Cardiac fibroblast (primary cell): ENCODE measurements at regions not wholly inside any gene's neighbourhood (a gene's known extent, or its start where the extent isn't known, plus 50 kb on each side); places are given as distances from the start of the nearest gene placed in this dataset.

Experiments
- DNase-seq, 2 donors: peaks; one replicate each; pipeline versions ENCODE4 v3.0.0 to v3.0.0-alpha.2; 2010; ENCODE audit warnings: low read depth in 2 of 2
- H3K4me3 ChIP-seq, 2 donors: replicated peaks in 1 of 2; 1 replicate in 1 of 2; 2 replicates in 1 of 2; pipeline ENCODE4 v1.5.1; 2011; ENCODE audit warnings: low read depth in 2 of 2, low read length in 2 of 2, mild to moderate bottlenecking in 2 of 2, moderate library complexity in 1 of 2
- TF ChIP-seq, protein P1 (sequence below): IDR thresholded peaks from one replicate; pipeline ENCODE4 v1.5.1; 2011; ENCODE audit warnings: low read depth, mild to moderate bottlenecking, low read length, inconsistent platforms

GRCh38 chr3:137171834-137172603 is 214.2 kb downstream of the IL20RB start:
- no peak overlapping the region for H3K4me3 ChIP-seq
- DNase-seq: no peak
- TF ChIP-seq, protein P1, sequence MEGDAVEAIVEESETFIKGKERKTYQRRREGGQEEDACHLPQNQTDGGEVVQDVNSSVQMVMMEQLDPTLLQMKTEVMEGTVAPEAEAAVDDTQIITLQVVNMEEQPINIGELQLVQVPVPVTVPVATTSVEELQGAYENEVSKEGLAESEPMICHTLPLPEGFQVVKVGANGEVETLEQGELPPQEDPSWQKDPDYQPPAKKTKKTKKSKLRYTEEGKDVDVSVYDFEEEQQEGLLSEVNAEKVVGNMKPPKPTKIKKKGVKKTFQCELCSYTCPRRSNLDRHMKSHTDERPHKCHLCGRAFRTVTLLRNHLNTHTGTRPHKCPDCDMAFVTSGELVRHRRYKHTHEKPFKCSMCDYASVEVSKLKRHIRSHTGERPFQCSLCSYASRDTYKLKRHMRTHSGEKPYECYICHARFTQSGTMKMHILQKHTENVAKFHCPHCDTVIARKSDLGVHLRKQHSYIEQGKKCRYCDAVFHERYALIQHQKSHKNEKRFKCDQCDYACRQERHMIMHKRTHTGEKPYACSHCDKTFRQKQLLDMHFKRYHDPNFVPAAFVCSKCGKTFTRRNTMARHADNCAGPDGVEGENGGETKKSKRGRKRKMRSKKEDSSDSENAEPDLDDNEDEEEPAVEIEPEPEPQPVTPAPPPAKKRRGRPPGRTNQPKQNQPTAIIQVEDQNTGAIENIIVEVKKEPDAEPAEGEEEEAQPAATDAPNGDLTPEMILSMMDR: no peak

GRCh38 chr3:137172728-137173127 is 214.9 kb downstream of the IL20RB start:
- no peak overlapping the region for H3K4me3 ChIP-seq
- TF ChIP-seq, protein P1: no peak
- DNase-seq: no peak

GRCh38 chr3:137174514-137174913 is 216.7 kb downstream of the IL20RB start:
- no peak overlapping the region for H3K4me3 ChIP-seq
- TF ChIP-seq, protein P1: no peak
- no peak for DNase-seq

GRCh38 chr3:137180220-137180619 is 222.4 kb downstream of the IL20RB start:
- DNase-seq: no peak
- TF ChIP-seq, protein P1: no peak
- no peak overlapping the region for H3K4me3 ChIP-seq

DNA sequence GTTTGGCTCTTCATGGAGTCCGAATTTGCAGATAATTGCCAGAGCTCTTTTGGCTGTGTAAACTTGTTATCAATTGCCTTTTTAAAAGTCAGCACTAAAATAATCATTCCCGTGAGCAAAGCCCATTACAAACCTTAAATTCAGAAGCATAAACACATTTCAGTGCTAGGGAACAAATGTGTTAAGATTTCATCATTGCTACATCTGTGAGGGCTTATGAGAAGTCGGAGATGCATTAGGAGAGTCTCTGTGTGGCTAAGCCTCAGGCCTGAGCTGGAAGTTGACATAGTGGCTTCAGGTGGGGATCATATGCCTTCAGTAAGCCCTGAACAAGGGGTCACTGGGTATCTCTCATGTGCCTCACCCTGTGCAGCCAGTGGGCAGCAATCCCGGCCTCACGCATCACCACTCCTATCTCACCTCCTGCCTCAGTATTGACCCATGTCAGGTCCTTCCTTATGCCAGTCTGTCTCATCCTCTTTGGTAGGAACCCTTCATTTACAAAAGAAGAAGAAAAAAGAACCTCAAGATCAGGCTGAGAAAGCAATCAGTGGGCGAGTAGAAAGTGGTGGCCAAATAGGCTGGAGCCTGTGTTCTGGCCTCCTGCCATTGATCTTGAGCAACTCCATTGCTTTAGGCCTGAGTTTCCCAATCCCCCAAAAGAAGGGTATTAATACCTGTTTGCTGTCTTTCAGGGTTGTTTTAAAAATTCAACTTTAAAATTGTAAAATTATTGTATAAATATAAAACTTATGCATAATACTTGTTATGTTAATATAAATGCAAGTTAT is 233.5 kb downstream of the IL20RB start:
- TF ChIP-seq, protein P1: no peak

DNA sequence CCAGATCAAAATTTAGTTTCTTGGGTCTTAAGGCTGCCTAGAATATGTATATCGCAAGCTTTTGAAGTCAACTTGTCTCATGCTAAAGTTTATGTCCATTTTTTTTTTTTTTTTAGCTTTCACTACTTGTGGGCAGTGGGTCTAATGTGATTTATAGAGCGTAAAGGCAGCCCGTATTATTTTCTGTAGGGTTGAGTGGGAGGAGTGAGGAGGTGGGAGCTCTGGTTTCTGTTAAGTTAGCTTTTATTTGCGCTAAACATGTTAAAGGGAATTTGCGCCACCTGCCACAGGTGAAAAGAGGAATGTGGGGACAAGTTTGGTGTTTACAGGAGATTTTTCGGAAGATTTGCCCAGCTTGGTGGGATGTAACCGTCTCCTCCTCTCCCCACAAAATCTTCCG is 234.2 kb downstream of the IL20RB start:
- TF ChIP-seq, protein P1: no peak
- no peak for DNase-seq
- H3K4me3 ChIP-seq: no peak overlapping the region

More for the DNA sequence above, 233.5 kb downstream of the IL20RB start:
- no peak overlapping the region for H3K4me3 ChIP-seq
- DNase-seq: no peak
